ENCODE measurements at regions not wholly inside any gene's neighbourhood (a gene's known extent, or its start where the extent isn't known, plus 50 kb on each side); places are given as distances from the start of the nearest gene placed in this dataset.
"Not testable (repeated sequence)": the region's sequence is repeated elsewhere in the genome, so short reads cannot be mapped to it uniquely, and the experiment has no call there.

DNA sequence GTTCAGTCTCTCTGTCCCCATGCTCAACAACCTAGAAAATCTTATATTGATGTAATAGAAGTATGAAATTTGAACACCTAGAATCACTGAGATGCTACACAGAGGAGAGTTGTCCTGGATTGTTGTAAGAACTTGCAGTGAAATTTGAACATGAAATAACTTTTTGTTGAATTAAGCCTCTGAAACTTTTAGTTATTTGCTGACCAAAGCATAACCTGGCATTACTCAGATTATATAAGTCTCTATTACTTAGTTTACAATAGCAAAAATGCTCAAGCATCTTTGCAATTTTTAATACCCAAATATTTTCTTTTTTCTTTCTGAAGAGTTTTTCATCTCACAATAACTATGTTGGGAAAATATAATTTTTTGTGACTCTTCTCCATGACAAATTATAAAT lies 630.7 kb upstream of the ACO1 start:
- Histone ChIP-seq H3K9me2 (replicated peaks; ENCODE audit: insufficient read depth, low read length) (no peaks in the 10 kb centered on the region), H4K20me1 (ENCODE audit: insufficient read depth, low read length) (no peaks in the 10 kb centered on the region), H3K9me3 (replicated peaks; ENCODE audit: insufficient read depth, low read length) (no peaks in the 10 kb centered on the region), H3K27me3 (replicated peaks; ENCODE audit: insufficient read depth, low read length) (no peaks in the 10 kb centered on the region), H3K4me2 (ENCODE audit: low read depth, low read length) (no peak overlapping the region), H3K4me3 (ENCODE audit: low read length) (no peak overlapping the region), H2AFZ (ENCODE audit: low read length) (no peak overlapping the region), H3K27ac (ENCODE audit: low read length) (no peak overlapping the region), H3K4me1 (ENCODE audit: low read length) (no peaks in the 10 kb centered on the region), H3K36me3 (replicated peaks; ENCODE audit: insufficient read depth, low read length) (no peaks in the 10 kb centered on the region), H3K9ac (ENCODE audit: low read length) (no peak overlapping the region), H3K79me2 (ENCODE audit: low read length) (no peaks in the 10 kb centered on the region), H3F3A (ENCODE audit: insufficient read depth, low read length) (no peaks in the 10 kb centered on the region)
- TF ChIP-seq EZH2 (optimal IDR thresholded peaks at IDR 0.05; ENCODE audit: low read depth, low read length) (no peak), EZH2phosphoT487 (IDR thresholded peaks at IDR 0.05; ENCODE audit: low read length) (no peak)
- TF ChIP-seq, protein P1, sequence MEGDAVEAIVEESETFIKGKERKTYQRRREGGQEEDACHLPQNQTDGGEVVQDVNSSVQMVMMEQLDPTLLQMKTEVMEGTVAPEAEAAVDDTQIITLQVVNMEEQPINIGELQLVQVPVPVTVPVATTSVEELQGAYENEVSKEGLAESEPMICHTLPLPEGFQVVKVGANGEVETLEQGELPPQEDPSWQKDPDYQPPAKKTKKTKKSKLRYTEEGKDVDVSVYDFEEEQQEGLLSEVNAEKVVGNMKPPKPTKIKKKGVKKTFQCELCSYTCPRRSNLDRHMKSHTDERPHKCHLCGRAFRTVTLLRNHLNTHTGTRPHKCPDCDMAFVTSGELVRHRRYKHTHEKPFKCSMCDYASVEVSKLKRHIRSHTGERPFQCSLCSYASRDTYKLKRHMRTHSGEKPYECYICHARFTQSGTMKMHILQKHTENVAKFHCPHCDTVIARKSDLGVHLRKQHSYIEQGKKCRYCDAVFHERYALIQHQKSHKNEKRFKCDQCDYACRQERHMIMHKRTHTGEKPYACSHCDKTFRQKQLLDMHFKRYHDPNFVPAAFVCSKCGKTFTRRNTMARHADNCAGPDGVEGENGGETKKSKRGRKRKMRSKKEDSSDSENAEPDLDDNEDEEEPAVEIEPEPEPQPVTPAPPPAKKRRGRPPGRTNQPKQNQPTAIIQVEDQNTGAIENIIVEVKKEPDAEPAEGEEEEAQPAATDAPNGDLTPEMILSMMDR (IDR thresholded peaks at IDR 0.05; ENCODE audit: low read length) = no peak
- DNase-seq = no peak

DNA sequence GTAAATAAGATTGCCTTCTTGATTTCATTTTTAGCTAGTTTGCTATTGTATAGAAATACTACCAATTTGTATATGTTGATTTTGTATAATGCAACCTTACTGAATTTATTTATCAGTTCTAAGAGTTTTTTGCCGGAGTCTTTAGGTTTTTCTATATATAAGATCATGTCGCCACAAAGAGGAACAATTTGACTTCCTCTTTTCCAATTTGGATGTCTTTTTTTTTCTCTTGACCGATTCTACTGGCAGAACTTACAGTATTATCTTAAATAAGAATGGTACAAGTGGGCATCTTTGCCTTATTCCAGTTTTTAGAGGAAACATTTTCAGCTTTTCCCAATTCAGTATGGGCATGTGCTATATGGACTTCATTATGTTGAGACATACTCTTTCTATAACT lies 624.7 kb upstream of the ACO1 start:
- Histone ChIP-seq H3K9me3 (replicated peaks; ENCODE audit: insufficient read depth, low read length) (no peaks in the 10 kb centered on the region), H3K9ac (ENCODE audit: low read length) (no peak overlapping the region), H3K27me3 (replicated peaks; ENCODE audit: insufficient read depth, low read length) (no peaks in the 10 kb centered on the region), H3K4me1 (ENCODE audit: low read length) (no peaks in the 10 kb centered on the region), H2AFZ (ENCODE audit: low read length) (no peak overlapping the region), H4K20me1 (ENCODE audit: insufficient read depth, low read length) (no peaks in the 10 kb centered on the region), H3F3A (ENCODE audit: insufficient read depth, low read length) (no peaks in the 10 kb centered on the region), H3K4me3 (ENCODE audit: low read length) (no peak overlapping the region), H3K36me3 (replicated peaks; ENCODE audit: insufficient read depth, low read length) (no peaks in the 10 kb centered on the region), H3K79me2 (ENCODE audit: low read length) (no peaks in the 10 kb centered on the region), H3K9me2 (replicated peaks; ENCODE audit: insufficient read depth, low read length) (no peaks in the 10 kb centered on the region), H3K4me2 (ENCODE audit: low read depth, low read length) (no peak overlapping the region), H3K27ac (ENCODE audit: low read length) (no peak overlapping the region)
- no peak for DNase-seq
- TF ChIP-seq EZH2 (optimal IDR thresholded peaks at IDR 0.05; ENCODE audit: low read depth, low read length) (no peak), EZH2phosphoT487 (IDR thresholded peaks at IDR 0.05; ENCODE audit: low read length) (no peak)
- TF ChIP-seq, protein P1 (IDR thresholded peaks at IDR 0.05; ENCODE audit: low read length) = no peak

- H4K20me1 ChIP-seq (ENCODE audit: insufficient read depth, low read length); H3K79me2 ChIP-seq (ENCODE audit: low read length); H3K4me3 ChIP-seq (ENCODE audit: low read length); H3K4me1 ChIP-seq (ENCODE audit: low read length); H3K36me3 ChIP-seq (replicated peaks; ENCODE audit: insufficient read depth, low read length); H2AFZ ChIP-seq (ENCODE audit: low read length); H3K4me2 ChIP-seq (ENCODE audit: low read depth, low read length); DNase-seq; H3K9ac ChIP-seq (ENCODE audit: low read length); H3K27me3 ChIP-seq (replicated peaks; ENCODE audit: insufficient read depth, low read length); H3K27ac ChIP-seq (ENCODE audit: low read length); H3F3A ChIP-seq (ENCODE audit: insufficient read depth, low read length); H3K9me2 ChIP-seq (replicated peaks; ENCODE audit: insufficient read depth, low read length); H3K9me3 ChIP-seq (replicated peaks; ENCODE audit: insufficient read depth, low read length): not testable (repeated sequence)
These were observed 610.4 kb upstream of the ACO1 start for GRCh38 chr9:31774021-31774420.

DNA sequence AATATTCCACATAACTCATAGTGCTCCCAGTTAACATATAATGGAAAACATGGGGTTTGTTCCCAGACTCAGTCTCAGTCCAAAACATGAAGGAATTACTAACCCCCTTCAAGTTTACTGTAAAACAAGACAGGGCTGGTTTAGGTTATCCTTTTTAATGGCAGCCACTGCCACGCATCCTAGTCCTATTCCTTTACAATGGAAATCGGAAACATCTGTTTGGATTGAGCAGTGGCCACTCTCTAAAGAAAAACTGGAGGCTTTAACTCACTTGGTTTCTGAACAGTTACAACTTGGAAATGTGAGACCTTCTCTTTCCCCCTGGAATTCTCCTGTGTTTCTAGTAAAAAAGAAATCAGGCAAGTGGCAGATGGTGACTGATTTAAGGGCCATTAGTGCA lies 609.9 kb upstream of the ACO1 start:
- DNase-seq = no peak
- Histone ChIP-seq H3K4me1 (ENCODE audit: low read length) (no peaks in the 10 kb centered on the region), H3K9ac (ENCODE audit: low read length) (no peak overlapping the region), H3K9me3 (replicated peaks; ENCODE audit: insufficient read depth, low read length) (no peaks in the 10 kb centered on the region), H2AFZ (ENCODE audit: low read length) (no peak overlapping the region), H3K4me2 (ENCODE audit: low read depth, low read length) (no peak overlapping the region), H3K27ac (ENCODE audit: low read length) (no peak overlapping the region), H4K20me1 (ENCODE audit: insufficient read depth, low read length) (no peaks in the 10 kb centered on the region), H3K36me3 (replicated peaks; ENCODE audit: insufficient read depth, low read length) (no peaks in the 10 kb centered on the region), H3K9me2 (replicated peaks; ENCODE audit: insufficient read depth, low read length) (no peaks in the 10 kb centered on the region), H3F3A (ENCODE audit: insufficient read depth, low read length) (no peaks in the 10 kb centered on the region), H3K79me2 (ENCODE audit: low read length) (no peaks in the 10 kb centered on the region), H3K4me3 (ENCODE audit: low read length) (no peak overlapping the region), H3K27me3 (replicated peaks; ENCODE audit: insufficient read depth, low read length) (no peaks in the 10 kb centered on the region)
- TF ChIP-seq EZH2 (optimal IDR thresholded peaks at IDR 0.05; ENCODE audit: low read depth, low read length) (no peak), EZH2phosphoT487 (IDR thresholded peaks at IDR 0.05; ENCODE audit: low read length) (no peak)
- TF ChIP-seq, protein P1 (IDR thresholded peaks at IDR 0.05; ENCODE audit: low read length) = no peak
